Caki2 (cell line): ENCODE measurements at regions not wholly inside any gene's neighbourhood (a gene's known extent, or its start where the extent isn't known, plus 50 kb on each side); places are given as distances from the start of the nearest gene placed in this dataset.
"Not testable (repeated sequence)": the region's sequence is repeated elsewhere in the genome, so short reads cannot be mapped to it uniquely, and the experiment has no call there.

Experiments
- DNase-seq: peaks from one replicate; pipeline ENCODE4 v3.0.0-alpha.2; 2015; ENCODE audit warnings: low read depth
- in situ Hi-C: cut with HindIII; loops from 2 replicates; pipeline ENCODE4 v1.10.0; 2016; ENCODE audit warnings: low sequenced_read_pairs, low pct_unique_long_range_greater_than_20kb, mixed read lengths

DNA sequence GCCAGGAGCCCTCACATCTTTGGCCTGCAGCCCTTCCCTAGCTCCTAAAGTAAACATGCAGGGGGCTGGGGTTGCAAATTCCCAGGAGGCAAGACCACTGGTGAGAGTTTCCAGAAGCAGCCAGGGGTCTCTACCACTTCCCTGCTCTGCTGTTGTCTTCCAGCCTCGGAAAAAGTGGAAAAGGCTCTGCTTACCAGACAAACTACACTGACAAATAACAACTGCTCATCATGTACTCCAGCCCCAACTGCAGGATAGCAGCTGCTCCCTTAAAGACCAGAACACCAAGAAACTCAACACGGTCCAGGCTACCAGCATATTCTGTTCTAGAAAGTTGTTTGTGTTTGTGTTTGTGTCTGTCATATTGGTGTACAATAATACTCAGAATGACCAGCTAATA, 187.5 kb upstream of the MARCKS start:
- in situ Hi-C loops, result no loop called here
- DNase-seq, result no peak

DNA sequence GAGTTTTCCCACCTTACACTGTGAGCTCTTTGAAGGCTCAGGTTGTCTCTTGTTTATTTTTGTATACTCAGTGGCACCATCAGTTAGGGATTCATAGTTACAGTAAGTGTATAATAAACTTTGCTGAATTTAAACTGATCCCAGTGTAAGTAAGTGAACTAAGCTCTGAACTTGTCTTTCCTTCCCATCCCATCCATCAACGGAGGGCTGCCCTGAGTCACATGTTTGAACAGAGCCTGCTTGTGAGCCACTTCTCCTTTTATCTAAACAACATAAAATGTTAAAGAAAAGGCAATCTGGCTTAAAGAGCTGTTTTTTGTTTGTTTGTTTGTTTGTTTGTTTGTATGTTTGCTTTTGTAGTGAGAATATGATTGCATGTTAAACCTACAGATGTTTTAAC, 185.7 kb upstream of the MARCKS start:
- DNase-seq, result no peak
- in situ Hi-C loops, result no loop called here

DNA sequence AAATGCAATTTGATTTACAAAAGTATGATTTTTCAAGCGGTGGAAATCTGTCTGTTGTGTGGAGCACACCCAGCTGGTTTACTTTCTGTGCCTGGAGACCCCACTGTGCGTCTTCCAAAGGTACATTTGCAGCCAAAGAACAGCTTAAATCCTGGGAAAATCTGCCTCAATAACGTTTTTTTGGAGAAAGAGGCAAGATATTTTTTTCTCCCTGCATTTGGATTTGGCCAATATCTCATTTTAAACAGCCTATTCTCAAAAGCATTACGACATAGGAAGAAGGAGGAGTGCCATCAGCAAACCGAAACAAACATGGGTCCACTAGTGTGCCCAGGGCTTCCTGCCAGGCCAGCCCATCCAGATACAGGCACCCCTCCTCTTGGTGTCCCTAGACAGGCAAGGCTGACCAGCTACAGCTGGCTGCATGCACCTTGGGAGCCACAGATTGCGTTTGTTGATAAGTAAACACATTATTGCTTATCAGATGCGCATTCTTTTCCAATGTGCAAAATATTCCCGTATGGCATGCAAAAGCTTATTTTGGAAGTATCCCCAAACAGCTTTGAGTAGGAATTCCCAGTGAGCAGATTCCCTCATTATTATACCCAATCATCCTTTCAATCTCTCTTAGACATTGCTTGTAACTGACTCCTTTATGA, 184.5 kb upstream of the MARCKS start:
- in situ Hi-C loops, result no loop called here
- DNase-seq, result no peak

DNA sequence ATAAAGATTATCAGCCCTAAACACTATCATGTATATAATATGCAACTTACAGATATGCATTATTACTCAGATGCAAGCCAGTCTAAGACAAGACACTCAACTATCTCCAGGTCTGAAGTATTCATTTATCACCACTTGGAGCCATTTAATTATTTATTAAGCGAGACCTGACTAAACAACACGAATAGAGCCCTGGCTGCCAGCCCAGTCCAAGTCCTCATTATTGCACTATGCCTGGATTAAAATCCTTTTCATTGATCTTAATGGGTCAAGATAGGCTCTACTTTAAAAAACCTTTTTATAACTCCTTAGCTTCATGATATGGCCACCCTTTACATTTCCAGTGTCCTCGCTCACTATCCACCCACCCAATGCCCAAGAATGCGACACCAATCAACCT, 183.1 kb upstream of the MARCKS start:
- in situ Hi-C loops, result no loop called here
- no peak for DNase-seq

DNA sequence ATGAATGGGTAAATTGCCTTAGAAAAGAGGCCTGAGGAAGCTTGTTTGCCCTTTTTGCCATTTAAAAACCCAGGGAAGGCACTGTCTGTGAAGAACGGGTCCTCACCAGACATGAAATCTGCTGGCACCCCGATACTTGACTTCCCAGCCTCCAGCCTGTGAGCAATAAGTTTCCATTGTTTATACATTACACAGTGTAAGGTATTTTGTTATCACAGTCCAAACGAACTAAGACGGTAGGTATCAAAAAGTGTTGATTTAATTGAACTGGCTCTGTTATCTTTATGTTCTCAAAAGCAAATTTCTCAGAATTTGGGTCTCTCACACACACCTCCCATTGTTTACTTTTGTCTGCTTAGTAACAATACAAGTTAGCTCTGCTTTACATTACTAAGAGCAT, 181.1 kb upstream of the MARCKS start:
- in situ Hi-C loops, result no loop called here
- DNase-seq, result no peak

DNA sequence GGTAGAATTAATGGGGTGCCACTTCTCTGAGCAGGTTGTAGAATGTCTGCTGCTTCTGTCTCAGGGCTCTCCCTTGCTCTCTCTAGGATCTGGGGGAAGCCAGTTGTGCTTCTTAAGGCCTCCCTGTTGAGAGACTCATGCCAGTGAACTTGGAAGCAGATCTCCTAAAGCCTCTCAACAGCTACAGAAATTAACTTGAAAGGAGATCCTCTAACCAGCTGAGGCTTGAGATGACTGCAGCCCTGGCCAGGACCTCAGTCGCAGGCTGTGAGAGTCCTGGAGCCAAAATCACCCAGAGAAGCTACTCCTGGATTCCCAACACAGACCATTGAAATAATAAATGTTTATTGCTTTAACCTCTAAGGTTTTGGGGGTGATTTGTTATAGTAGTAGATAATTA, 180.2 kb upstream of the MARCKS start:
- DNase-seq, result no peak
- in situ Hi-C loops, result no loop called here

DNA sequence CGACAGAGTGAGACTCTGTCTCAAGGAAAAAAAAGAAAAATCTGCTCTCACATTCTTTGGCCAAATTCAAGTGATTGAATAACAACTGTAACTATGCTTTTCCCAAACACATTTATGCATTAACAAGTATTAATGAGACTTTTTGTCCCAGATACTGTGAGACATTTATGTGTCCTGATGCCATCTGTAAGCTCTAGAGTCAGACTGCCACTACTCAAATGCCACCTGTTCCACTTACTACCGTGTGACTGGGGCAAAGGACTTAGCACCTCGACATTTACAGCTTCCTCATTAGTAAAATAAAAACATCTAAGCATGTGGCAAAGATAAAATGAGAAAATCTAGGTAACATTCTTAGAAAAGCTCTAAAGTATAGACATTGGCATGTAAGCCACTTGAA, 178.1 kb upstream of the MARCKS start:
- in situ Hi-C loops, result no loop called here
- DNase-seq, result no peak

DNA sequence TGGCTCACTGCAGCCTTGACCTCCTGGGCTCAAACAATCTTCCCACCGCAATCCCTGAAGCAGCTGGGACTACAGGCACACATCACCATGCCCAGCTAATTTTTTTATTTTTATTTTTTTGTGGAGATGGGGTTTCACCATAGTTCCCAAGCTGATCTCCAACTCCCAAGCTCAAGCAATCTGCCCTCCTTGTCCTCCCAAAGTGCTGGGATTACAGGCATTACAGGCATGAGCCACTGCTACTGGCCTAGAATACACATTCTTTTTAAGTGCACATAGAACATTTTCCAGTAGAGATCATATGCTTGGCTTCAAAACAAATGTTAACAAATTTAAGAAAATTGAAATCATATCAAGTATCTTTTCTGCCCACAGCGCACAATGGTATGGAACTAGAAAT, 176.8 kb upstream of the MARCKS start:
- DNase-seq, result no peak
- in situ Hi-C loops, result no loop called here

DNA sequence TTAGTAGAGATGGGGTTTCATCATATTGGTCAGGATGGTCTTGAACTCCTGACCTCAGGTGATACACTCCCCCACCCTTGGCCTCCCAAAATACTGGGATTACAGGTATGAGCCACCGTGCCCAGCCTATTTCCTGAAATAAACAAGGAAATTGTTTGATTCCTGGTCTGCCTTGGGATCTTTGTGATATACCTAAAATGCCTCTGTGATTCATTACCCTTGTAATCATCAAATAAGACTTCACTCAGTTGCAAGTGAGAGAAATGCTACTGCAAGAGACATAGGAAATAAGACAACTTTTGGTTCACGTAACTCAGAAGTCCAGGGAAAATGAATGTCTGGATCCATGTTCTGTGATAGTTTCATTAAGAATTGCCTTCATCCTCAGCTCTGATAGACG, 173.2 kb upstream of the MARCKS start:
- in situ Hi-C loops, result no loop called here
- no peak for DNase-seq

DNA sequence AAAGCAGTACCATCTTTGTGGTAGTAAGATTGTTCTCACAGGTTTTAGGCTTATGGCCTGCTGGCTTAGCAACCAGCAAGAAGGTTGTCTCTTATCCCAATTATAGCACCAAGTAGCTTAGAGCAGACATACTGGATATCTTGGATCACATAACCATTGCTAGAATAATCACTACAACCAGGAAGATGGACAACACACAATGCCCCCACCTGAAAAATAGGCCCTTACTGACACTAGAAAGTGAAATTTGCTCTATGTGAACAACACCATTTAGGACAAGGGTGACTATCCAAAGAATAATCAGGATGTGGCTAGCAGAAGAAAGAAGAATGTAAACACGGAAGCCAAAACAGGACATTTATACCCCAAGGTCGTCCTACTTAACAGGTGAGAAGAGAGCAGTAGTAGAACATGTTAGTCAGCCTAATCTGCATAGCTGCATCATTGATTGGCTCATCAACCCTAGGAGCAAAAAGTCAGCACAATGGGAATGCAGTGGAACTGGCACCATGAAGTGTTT, 172.7 kb upstream of the MARCKS start:
- no peak for DNase-seq
- in situ Hi-C loops, result no loop called here

DNA sequence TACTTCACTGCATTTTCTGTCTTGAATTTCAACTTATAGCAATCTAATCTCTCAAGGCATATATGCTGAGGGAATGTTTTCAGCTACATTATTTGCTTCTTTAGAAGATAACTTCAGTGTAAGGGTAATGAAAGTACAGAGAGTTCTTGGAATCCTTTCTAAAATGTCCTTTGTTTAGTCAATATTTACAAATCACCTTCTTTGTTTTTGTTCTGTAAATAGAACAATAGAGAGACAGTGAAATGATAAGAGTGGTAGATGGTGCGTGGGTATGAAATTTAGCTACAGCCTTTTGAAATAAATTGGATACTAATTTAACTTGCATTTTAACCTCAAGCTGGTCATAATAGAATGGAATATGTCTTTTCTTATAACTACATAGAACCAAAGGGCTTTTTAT, 171.1 kb upstream of the MARCKS start:
- in situ Hi-C loops, result no loop called here

DNA sequence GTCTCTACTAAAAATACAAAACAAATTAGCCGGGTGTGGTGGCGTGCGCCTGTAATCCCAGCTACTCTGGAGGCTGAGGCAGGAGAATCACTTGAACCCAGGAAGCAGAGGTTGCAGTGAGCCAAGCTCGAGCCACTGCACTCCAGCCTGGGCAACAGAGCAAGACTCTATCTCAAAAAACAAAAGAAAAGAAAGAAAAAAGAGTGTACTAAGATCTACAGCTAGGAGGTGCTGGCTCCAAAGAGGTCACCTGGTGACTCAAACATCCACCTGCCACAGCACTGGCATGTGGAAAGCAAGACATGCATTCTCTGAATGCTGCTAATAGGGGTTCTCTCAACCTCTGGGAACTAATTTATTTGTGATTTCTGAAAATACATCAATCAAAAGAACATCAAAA, 167.5 kb upstream of the MARCKS start:
- in situ Hi-C loops, result not testable (repeated sequence)
- peak; percentile 15 for DNase-seq

More for the DNA sequence above, 171.1 kb upstream of the MARCKS start:
- DNase-seq, result no peak

DNA sequence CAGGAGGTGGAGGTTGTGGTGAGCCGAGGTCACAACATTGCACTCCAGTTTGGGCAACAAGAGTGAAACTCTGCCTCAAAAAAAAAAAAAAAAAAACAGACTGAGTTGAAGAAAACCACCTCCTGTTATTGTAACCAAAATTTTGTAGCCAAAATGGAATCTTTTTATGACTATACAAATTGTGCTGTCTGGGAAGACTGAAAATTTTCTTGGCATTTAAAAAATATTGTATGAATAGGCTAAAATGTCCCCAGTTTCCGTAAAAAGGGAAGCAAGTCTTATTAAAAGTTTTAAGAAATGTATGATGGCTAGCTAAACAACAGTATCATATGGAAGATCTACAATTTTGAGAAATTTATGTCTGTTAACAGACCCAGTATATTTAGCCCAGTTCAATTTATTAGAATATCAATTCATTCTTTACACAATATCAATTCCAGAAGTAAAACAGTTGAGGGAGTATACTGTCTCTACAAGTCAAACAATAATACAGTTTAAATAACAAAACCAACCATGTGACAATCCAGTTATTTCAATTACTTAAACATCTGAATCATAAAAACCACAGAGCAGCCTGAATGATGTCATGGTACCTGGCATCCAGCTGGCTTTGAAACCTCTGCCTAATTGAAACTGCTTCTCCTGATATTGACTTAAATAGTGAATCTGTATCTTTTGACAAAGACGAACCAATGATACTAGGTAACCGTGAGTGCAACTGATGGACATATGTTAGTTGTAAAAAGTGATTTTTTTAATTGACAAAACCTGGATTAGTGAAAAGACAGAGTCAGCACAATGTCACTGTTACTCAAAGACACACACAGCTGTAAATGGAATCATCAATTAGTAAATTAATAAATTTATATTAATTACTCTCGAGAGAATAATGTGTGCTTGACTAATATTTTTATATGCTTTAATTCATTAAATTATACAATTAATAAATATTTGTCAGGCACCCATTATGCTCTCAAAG, 166.6 kb upstream of the MARCKS start:
- in situ Hi-C loops, result no loop called here
- peak; percentile 61 for DNase-seq

DNA sequence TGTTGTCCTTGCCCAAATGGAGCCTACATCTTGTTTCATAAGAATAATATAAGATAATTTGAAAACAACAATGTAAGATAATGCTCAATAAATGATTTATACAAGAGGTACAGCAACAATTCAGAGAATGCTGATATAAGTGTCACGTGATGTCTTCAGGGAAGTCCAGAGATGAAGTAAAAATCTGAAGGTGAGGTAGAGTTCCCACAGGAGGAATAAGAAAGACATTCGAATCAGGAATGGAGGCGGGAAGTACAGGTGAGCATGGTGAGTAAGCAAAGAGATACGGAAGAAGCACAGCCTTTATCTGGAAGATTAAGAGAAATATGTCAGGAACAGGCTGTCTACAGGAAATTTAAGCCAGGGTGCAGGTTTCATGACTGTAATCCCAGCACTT, 165.9 kb upstream of the MARCKS start:
- in situ Hi-C loops, result no loop called here
- no peak for DNase-seq

DNA sequence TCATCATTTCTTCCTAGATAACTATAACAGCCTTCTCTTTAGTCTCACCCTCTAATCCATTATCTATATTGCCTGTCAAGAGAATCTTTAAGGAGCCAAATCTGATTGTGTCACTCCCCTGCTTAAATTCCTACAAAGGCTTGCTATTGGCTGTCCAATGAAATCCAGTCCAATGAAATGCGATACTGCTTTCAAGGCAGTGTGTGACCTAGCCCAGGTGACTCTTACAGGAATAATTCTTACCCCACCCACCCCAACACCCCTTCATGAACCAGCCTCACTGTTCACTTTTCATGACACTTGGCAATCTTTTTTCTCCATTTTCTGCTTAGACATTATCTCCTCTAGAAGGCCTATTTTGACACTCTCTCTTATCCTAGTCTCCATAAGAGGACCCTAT, 163.3 kb upstream of the MARCKS start:
- no peak for DNase-seq
- in situ Hi-C loops, result no loop called here

DNA sequence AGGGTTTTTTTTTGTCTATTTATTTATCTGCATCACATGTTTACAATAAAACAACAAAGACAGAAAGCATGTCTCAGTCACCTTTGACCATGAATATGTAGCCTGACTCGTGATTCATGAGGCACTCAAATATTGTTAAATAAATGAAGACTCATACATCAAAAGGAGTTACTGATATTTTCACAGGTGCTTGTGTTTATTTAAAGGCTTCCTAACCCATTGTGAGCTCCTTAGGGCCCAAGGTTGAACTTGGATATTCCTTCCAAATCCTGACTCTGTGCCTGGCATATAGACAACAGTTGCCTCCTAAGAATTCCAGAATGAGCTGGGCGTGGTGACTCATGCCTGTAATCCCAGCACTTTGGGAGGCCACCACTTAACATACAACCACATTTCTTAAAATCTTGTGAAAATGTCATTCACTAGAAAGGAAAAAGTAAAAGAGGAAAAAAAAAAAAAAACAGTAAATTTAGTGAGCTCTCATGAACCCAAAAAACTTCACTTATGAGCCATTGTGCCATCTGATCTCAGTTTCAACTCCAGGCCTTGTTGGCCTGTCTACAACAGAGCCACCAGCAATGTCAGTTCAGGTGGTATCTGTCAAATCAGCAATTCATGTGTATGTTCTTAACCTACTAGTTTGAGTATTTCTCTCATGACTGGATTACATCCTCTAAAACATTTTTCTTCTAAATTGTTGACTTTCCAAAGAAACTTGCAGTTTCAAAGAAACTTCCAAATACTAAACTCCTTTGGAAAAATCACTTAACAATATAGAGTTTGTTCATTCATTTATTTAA, 162.7 kb upstream of the MARCKS start:
- in situ Hi-C loops, result no loop called here

DNA sequence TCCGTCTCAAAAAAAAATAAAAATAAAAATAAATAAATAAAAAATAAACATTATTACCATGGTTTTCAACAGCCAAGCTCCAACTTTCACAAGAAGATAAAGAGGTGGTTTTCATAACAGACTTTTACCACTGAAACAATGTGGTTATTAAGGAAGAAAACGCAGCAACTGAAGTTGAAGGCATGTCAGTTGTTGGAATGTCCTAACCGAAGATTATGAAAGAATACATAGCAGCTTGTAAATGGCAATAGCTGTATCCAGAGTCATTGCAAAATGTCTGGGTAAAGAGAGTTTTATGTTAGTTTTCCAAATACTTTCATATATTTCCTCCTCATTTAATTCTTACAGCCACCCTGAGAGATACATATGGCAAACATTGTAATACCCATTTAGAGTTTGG, 161.6 kb upstream of the MARCKS start:
- DNase-seq, result no peak
- in situ Hi-C loops, result no loop called here

More for the DNA sequence above, 162.7 kb upstream of the MARCKS start:
- DNase-seq, result no peak

DNA sequence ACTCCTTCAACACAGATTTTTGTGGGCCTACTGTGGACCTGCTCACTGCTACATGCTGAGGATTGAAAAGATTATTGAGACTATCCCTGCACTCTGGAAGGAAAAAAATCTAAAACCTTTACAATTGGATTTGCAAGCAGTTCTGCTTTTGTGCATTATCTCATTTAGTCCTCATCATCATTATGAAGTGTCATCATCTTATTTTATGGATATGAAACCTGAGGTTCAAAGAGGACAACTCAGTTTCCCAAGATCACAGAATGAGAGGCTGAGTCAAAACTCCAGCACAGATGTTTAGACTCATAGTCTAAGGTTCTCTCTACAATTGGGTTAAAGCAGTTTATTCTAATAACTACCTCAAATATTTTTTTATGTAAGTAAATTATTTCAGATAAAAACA, 160.2 kb upstream of the MARCKS start:
- no peak for DNase-seq
- in situ Hi-C loops, result no loop called here
